CD4-positive, alpha-beta T cell treated with Interleukin-15 for 1 hour (primary cell): ENCODE measurements at regions not wholly inside any gene's neighbourhood (a gene's known extent, or its start where the extent isn't known, plus 50 kb on each side); places are given as distances from the start of the nearest gene placed in this dataset.
"Not testable (repeated sequence)": the region's sequence is repeated elsewhere in the genome, so short reads cannot be mapped to it uniquely, and the experiment has no call there.

Experiments used
- DNase-seq: peaks from one replicate; pipeline ENCODE4 v3.0.0-alpha.2; 2020

DNA sequence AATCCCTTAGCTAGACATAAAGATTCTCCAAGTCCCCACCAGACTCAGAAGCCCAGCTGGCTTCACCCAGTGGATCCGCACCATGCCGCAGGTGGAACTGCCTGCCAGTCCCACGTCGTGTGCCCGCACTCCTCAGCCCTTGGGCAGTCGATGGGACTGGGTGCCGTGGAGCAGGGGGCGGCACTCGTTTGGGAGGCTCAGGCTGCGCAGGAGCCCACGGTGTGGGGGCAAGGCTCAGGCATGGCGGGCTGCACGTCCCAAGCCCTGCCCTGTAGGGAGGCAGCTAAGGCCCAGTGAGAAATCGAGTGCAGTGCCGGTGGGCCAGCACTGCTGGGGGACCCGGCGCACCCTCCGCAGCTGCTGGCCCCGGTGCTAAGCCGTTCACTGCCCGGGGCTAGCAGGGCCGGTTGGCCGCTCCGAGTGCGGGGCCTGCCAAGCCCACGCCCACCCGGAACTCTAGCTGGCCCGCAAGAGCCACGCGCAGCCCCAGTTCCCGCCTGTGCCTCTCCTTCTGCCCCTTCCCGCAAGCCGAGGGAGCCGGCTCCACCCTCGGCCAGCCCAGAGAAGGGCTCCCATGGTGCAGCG is 95.9 kb upstream of the DTNBP1 start:
- no peak for DNase-seq

DNA sequence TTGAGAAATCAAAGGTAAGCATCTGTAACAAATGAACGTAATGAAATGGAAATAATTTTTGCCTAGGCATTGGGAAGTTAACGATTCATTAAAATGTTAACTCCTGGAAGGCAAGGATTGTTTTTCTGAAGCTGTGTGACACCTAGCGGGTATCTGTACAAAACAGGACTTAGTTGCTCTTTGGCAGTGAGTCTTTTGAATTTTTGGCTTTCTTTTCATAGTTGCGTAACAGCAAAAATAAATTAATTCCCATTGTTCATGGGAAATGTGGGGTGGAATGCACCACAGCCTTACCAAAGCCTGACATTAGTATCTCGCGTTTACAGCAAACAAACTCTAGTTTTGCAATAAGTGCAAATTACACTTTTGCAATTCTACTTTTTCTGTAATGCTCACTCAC is 92.7 kb upstream of the DTNBP1 start:
- DNase-seq = no peak

DNA sequence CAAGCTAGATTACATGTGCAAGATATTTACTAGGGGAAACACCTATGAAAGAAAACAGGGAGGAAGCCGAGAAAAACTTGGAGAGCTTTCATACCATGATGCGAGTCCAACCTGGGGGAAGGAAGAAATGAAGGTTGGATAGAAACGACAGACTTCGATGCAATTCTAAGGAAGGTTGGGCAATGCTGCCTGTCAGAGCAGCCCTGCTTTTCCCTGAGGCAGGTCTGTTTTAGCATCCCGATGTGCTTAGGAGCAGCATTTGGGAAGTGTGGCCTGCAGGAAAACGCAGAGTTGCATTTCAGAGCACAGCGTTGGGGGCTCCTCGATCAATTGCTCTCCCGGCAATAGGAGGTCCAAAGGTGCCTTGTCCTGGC is 91.9 kb upstream of the DTNBP1 start:
- DNase-seq = no peak

DNA sequence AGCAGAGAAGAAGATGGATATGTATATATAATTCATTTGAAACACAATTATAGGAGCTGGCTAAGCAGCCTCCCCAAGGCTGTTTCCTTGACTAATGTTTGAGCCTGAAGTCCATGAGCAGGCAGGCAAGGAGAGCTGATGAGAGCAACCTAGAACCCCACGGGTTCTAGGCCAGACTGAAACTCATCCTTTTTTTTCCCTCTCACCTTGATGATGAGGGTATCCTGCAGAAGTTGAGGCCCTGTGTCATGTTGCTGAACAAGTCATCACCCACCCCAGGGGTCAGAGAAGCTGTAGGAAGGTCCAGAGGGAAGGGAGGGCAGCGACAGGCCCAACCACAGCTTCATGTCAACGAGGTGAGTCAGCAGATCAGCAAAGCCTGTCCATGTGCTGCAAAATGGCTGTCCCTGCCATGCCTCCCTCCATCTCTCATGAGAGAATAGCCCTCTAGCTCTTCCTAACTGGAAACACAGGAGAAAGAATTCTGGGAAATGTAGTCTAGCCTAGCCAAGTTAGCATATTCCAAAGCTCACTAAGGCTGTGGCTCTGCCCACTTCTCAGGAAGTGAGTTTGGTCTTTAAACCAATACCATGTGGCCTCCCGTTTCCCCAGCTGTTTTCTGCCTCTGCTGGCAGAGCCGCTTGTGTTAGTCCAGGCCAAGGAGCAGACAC is 91.3 kb upstream of the DTNBP1 start:
- DNase-seq = no peak

DNA sequence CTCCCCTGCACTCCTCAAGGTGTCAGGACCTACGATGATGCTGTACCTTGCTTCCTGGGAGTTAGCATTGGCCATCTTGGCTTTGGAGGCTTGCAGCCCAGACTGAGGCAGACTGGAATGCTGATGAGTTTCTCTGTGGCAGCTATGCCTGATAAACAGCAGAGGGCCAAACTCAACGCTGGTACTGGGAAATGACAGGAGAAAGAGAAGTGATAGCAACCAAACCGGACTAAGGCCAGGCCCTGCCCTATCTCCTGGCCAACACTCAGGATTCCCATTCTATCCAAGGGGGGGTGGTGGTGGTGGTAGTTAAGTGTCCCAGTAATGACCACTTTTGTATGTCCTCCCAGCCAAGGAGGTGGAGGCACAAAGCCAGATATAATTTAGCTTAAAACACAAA is 90.0 kb upstream of the DTNBP1 start:
- DNase-seq = no peak

DNA sequence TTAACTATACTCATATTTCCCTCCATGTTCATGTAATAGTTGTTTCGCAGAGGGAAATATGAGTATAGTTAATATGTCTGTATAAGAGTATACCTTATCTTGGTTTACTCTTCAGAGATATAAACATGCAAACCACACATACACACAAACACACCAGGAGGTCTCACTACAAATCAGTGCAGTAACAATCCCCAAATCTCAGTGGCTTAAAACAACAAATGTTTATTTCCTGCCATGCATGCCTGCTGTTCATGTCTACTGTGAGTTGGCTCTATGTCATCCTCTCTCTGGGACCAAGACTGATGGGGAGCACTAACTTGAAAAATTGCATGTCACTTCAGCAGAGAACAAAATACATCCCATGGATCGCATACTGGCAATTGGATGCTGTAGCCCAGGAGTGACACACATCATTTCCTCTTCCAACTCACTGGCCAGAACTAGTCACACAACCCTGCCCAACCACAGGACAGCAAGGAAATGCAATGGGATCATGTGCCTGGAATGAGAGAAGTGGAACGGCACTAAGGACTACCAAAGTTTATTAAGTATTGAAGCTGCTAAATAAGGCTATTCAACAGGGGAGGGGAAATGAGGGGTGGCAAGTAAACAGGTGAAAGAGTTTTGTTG is 89.0 kb upstream of the DTNBP1 start:
- DNase-seq = no peak

DNA sequence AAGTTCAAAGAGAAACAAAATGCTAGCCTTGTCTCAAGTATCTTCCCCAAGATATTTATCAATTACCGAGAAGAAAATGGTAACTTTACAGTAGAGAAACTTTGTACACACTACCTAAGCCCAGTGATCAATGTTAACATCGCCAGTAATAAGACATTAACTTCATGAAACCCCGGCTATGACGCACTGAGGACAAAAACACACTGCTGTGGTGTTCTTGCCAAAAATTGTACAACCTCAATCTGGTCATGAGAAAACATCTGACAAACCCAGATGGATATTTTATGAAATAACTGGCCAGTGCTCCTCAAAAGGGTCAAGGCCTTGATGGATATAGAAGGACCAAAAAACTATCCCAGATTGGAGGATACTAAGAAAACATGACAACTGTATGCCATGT is 85.5 kb upstream of the DTNBP1 start:
- no peak for DNase-seq

DNA sequence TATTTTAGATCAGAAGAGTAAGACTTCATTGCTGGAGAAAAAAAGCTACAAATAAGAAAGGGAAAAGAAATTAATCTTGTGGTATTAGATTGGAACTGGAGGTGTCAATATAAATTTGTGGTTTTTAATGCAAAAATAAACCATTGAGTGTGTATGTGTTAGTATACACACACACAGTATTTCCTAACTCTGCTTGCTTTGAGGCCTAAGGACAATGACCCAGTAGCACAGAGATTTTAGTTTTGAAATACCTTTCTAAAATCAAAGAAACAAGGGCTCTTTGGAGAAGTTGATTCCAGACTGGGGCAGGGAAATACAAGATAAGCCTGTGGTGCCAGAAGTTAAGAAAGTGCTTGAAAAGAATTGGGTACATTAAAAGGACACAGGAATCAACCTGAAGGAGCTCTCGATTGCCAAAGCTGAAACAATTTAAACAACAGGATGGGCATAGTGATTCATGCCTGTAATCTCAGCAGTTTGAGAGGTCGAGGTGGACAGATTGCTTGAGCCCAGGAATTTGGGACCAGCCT is 84.6 kb upstream of the DTNBP1 start:
- DNase-seq = no peak

DNA sequence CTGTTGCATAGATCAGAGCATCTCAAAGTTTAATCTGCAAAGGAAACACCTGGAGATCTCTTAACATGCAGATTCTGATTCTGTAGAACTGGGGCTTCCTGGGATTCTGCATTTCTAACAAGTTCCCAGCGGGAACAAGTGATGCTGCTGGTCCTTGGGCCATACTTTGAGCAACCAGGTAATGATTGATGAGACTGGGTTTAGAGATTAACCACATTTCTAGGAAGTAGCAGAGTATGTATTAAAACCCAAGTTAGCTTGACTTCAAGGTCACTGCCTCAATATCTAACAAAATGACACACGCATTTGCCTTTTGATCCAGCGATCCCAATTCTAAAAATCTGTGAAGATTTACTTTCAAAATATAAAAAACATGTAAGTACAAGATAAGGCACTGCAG is 83.0 kb upstream of the DTNBP1 start:
- no peak for DNase-seq

DNA sequence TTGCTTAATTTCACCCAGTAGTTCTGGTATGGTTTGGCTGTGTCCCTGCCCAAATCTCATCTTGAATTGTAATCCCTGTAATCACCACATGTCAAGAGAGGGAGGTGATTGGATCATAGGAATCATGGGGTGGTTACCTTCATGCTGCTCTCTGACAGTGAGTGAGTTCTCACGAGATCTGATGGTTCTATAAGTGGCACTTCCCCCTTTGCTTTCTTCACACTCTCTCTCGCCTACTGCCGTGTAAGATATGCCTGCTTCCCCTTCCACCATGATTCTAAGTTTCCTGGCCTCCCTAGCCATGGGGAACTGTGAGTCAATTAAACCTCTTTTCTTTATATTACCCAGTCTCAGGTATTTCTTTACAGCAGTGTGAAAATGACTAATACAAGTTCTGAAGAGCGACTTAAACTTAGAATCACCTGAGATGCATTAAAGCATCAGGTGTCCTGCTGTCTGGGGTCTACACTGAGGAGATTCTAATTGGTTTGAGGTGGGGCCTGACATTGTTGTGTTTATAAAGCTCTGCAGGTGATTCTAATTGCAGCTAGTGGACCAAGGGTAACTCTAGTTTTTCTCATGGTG is 82.1 kb upstream of the DTNBP1 start:
- DNase-seq = no peak

DNA sequence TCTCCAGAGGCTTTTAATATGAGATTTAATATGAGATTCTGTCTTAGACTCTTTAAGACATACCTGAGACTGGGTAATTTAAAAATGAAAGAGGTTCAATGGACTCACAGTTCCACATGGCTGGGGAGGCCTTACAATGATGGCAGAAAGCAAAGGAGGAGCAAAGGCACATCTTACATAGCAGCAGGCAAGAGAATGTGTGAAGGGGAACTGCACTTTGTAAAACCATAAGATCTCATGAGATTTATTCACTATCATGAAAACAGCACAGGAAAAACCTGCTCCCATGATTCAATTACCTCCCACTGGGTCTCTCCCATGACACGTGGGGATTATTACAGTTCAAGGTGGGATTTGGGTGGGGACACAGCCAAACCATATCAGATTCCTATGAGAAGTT is 79.2 kb upstream of the DTNBP1 start:
- DNase-seq = not testable (repeated sequence)

DNA sequence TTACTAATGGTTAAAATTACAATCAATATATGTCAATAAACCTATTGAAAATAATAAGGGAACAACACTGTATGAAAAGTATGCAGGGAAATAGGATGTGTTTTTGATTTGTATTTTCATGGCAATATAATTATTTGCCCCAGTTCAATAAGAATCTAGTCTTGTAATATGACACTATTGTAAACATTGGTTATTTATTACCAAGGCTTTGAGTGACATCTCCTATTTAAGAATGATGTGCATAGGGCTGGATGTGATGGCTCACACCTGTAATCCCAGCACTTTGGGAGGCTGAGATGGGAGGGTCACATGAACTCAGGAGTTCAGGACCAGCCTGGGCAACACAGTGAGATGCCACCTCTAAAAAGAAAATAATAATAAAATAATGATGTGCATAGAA is 78.6 kb upstream of the DTNBP1 start:
- no peak for DNase-seq

DNA sequence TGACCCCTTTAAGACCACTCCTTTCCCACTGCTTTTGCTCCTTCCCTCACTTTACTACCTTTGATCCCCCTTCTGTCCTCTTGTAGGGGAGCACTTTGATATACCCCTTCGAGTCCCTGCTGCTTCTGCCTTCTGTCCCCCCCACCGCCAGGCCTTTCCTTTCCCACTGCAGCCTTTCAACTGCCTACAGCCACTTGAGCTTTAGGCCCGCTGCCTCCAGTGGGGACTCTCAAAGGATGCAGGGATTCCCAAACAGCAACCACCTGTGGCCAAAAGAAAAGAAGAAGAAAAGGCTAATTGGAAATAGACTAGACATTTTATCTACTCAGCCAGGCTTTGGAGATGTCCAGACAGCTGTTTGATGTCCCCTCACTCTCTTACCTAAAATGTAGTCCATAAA is 77.0 kb upstream of the DTNBP1 start:
- no peak for DNase-seq

DNA sequence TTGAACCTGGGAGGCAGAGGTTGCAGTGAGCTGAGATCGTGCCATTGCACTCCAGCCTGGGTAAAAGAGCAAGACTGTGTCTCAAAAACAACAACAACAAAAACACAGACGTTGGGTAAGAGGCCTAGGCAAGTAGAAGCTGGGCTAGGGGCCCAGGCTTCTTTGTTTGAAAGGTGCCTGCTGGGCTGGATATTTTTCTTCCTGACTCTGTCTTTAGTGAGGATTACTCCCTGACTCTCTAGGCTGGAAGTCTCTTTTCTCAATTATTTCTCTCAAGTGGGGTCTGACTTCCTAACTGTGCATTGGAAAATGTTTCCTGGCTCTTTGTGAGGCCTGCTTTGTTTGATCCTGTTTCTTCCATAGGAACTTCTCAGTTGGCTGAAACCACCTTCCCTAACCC is 76.5 kb upstream of the DTNBP1 start:
- no peak for DNase-seq

DNA sequence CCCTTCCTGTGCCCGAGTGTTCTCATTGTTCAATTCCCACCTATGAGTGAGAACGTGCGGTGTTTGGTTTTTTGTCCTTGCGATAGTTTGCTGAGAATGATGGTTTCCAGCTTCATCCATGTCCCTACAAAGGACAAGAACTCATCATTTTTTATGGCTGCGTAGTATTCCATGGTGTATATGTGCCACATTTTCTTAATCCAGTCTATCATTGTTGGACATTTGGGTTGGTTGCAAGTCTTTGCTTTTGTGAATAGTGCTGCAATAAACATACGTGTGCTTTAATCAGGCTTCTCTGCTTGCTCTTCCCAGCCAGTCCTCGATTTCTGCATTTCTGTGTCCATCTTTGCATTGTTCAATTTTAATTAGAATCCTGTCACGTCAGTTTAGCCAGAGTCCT is 75.4 kb upstream of the DTNBP1 start:
- DNase-seq = not testable (repeated sequence)

DNA sequence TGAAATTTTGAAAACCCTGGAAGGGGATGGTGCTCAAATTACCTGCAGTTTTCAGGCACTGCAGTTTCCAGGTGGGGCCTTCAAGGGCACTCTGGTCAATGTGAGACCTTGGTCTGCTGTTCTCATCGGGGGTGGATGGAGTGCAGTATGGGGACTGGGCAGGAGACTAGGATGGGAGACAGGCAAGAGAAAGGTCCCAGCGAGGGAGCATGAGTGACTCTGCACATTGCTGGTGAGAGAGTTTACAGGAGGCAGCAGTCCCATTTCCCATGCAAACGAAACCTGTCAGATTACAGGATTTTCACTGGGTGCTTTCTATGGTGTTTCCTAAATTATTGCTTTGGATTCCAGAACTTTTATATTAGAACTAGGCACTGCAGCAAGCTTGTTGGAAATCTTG is 73.5 kb upstream of the DTNBP1 start:
- no peak for DNase-seq

DNA sequence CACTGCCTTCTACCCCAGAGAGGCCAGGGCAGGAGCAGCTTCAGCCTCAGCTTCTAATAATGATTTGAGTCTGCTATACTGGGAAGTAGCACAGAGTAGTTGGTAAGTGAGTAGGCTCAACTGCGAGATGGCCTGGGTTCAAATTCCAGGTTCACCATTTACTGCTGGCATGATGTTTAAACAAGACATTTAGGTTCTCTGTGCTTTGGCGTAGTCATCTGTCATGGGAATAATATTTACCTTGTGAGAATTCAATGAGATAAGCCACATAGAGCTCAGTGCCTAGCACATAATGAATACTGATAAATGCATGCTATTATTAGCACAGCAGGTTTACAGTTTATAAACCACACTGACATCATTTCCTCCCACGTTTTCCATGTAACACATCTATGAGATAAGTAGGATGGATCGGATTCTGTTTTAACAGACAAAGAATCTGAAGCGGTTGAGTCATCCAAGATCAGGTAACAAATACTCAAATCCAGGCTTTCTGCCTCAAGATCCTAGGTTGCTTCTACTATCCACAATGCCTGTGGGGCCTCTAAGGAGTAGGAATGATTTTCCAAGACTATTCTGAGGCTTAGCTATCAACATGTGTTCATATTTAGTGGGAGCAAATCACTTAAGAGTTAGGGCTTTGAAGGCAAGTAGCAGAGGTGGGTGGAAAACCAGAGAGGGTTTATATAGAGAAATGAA is 72.9 kb upstream of the DTNBP1 start:
- no peak for DNase-seq

DNA sequence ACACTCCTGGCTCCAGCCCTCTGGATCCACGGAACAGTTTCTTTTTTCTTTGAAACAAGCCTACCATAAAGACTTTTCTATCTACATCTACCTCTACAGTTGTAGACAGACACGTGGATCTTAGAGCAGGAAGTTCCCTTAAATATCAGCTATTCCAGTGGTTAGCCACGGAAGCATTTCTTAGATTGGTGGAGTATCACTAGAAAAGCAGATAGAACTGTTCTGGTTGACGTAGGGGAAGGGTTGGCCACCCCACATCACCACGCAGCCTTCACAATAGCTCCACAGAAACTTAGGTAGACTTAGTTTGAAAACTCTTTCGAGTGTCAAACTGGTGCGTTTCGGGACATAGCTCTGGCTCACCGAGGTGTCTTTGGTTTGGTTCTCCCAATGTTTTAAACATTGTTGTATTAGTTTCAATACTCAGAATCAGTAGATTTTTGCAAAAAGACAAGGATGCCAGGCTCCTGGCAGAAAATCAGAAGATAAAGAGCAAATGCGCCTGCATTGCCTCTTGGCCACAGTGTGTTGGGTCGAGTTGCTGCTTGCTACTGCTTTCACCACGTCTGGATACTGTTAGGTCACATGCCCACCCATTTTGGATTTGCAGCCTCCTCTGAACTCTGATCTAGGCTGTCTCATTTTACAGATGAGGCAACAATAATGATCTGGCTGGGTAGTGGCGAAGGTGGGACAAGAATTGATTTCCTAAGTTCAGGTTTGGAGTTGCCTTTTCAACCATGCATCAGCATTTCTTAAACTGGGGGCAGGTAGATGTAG is 71.5 kb upstream of the DTNBP1 start:
- DNase-seq = no peak

DNA sequence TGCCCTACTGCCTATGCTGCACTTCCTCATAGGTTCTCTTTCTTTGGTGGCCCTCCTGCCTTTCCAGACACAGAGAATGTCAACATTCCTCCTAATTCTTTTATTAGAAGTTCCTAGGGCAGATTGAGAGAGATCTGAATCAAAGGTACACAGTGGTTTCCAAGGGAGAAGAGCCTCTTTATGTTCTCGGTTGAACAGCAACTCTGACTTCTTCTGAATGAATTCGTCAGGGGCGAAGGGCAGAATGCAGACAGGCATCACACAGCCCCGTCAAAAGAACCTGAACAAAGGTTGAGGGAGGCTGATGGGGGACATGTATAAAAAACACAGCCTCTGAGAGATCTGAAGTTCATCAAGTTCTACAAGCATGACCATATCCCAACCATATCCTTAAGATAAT is 68.1 kb upstream of the DTNBP1 start:
- DNase-seq = no peak

DNA sequence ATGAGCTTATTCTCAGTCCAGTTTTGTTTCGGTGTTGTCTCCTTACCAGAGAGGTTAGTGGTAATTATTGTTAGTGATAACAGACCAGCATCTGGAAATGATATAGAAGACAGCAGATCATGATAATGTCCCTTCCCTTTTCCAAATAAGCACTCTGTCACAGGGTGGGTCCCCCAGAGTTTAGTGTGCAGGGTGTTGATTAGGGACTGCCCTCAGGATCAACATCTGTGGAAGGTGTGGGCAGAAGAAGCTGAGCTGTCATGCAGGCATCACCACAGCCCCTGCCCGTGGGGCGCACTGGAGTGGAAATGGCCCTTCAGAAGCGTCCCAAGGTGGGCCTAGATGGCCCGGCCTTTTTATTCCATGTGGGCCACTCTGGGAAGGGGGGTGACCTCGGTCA is 67.6 kb upstream of the DTNBP1 start:
- no peak for DNase-seq

DNA sequence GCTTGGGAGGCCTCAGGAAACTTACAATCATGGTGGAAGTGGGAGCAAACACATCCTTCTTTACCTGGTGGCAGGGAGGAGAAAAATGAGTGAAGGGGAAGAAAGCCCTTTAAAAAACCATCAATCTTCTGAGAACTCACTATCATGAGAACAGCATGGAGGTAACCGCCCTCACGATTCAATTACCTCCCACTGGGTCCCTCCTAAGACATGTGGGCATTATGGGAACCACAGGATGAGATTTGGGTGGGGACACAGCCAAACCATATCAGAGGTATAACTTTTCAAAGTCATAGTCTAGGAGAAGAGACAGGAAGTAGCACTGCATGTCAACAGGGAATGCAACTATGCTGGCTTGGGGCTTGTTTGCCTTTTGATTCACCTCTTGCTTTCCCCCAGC is 59.9 kb upstream of the DTNBP1 start:
- DNase-seq = no peak

DNA sequence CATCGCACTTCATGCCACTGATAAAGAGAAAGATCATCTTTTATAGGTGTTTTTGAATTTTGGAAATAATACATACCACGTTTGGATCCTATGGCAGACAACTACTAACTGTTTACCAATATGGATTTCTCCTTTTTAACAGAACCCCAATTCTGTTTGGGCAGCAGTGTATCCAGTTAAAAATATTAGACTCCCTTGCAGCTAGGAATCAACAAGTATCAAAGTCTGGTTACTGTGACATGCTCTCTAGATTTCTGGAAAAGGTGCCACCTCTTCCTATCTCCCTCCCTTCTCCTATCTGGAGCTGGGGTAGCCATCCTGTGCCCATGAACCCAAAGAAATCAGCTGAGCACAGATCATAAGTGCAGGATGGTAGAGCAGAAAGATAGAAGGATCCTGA is 54.1 kb upstream of the DTNBP1 start:
- DNase-seq = no peak

DNA sequence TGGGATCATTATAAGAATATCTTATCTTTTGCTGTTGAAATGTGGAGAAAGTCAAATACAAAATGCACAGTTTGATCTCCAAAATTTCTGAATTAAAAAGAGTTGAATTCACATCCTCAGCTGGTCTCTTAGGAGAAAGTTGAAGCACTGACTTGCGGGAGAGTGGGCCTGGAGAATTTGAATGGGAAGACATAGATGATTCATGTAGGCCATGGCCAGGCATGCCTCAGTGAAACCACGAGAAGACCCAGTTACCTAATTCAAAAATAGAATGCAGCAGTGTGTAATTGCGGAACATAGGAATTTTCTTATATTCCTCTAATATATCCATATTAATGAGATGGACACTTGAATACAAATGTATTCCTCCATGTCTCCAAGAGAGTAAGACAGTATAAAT is 53.0 kb upstream of the DTNBP1 start:
- DNase-seq = no peak
